Endothelial cell of umbilical vein (primary cell): ENCODE measurements at regions not wholly inside any gene's neighbourhood (a gene's known extent, or its start where the extent isn't known, plus 50 kb on each side); places are given as distances from the start of the nearest gene placed in this dataset.

ENCODE experiments used
- EZH2 ChIP-seq: IDR thresholded peaks from 2 replicates; pipeline ENCODE4 v1.6.1; 2012; ENCODE audit warnings: borderline replicate concordance, low read depth, mild to moderate bottlenecking, moderate library complexity, low read length, inconsistent platforms; ENCODE audit not compliant: severe bottlenecking
- FOS ChIP-seq: IDR thresholded peaks from 2 replicates; pipeline ENCODE4 v1.6.1; 2011; ENCODE audit warnings: mild to moderate bottlenecking, low read length, moderate library complexity, borderline replicate concordance; ENCODE audit not compliant: insufficient read depth
- GATA2 ChIP-seq: IDR thresholded peaks from 2 replicates; pipeline ENCODE4 v1.7.0; 2011; ENCODE audit warnings: low read depth, mild to moderate bottlenecking, moderate library complexity, mixed read lengths, low read length; ENCODE audit not compliant: insufficient read length, insufficient read depth
- JUN ChIP-seq: IDR thresholded peaks from 2 replicates; pipeline ENCODE4 v1.6.1; 2011; ENCODE audit warnings: borderline replicate concordance, low read depth; ENCODE audit not compliant: insufficient read length, insufficient read depth
- MYC ChIP-seq: IDR thresholded peaks from one replicate; pipeline ENCODE4 v1.6.1; 2011; ENCODE audit warnings: mild to moderate bottlenecking, low read depth, low read length
- POLR2A ChIP-seq: IDR thresholded peaks from 2 replicates; pipeline ENCODE4 v1.6.1; 2012; ENCODE audit warnings: low read depth, mild to moderate bottlenecking, control low read depth, low read length
- POLR2AphosphoS5 ChIP-seq: IDR thresholded peaks from 2 replicates; pipeline ENCODE4 v1.6.1; 2012; ENCODE audit warnings: low read depth, mild to moderate bottlenecking, control low read depth, low read length, moderate library complexity; ENCODE audit not compliant: insufficient read depth
- TF ChIP-seq, protein P1 (sequence below), 2 donors: IDR thresholded peaks; 1 replicate in 1 of 2; 2 replicates in 1 of 2; pipeline ENCODE4 v1.5.1; 2011; ENCODE audit warnings: low read length in 2 of 2, mild to moderate bottlenecking in 2 of 2, moderate library complexity in 2 of 2, control low read depth in 1 of 2, inconsistent platforms in 1 of 2, low read depth in 1 of 2; ENCODE audit not compliant: insufficient read depth in 1 of 2; ENCODE audit errors: extremely low read depth in 1 of 2

DNA sequence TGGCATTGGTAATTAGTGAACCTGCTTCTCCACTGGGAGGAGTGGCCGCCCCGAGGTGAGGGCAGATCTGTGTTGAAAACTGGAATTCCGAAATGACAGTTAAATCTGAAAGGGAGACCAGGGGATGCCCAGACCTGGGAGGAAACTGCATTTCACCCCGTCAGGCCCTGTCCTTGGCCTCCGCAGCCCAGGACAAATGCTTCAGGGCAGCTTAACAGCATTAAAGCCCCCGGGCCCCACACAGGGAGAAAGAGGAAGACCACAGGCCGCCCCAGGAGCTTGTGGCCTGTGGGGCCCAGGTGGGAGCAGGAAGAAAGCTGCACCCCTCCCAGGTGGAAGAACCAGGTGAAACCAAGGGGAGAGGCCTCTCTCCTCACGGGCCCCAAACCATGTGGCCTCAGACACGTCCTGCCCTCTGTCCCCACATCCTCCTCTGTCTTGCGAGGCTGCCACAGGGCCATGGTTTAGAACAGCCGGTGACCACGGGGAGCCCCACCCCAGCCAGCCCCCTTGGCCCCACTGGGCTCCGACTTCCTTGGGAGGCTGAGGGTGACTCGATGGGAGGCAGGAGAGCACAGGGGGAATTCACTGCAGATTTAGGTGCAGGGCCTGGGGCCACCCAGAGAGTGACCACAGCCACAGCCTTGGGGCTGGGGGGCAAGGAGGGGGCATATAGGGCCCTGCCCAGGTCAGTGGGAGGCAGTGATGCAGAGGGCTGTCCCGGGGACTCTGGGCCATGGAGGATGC is 265.4 kb downstream of the ADGRD1 start:
- TF ChIP-seq POLR2A (no peak), POLR2AphosphoS5 (no peak), MYC (no peak), EZH2 (no peak), GATA2 (no peak), JUN (no peak), FOS (no peak)
- TF ChIP-seq, protein P1, sequence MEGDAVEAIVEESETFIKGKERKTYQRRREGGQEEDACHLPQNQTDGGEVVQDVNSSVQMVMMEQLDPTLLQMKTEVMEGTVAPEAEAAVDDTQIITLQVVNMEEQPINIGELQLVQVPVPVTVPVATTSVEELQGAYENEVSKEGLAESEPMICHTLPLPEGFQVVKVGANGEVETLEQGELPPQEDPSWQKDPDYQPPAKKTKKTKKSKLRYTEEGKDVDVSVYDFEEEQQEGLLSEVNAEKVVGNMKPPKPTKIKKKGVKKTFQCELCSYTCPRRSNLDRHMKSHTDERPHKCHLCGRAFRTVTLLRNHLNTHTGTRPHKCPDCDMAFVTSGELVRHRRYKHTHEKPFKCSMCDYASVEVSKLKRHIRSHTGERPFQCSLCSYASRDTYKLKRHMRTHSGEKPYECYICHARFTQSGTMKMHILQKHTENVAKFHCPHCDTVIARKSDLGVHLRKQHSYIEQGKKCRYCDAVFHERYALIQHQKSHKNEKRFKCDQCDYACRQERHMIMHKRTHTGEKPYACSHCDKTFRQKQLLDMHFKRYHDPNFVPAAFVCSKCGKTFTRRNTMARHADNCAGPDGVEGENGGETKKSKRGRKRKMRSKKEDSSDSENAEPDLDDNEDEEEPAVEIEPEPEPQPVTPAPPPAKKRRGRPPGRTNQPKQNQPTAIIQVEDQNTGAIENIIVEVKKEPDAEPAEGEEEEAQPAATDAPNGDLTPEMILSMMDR (IDR thresholded peaks at IDR 0.05; ENCODE audit: extremely low read depth in 1 of 2, insufficient read depth in 1 of 2, low read depth in 1 of 2, low read length in 2 of 2) = no peak
